ENCODE measurements at regions not wholly inside any gene's neighbourhood (a gene's known extent, or its start where the extent isn't known, plus 50 kb on each side); places are given as distances from the start of the nearest gene placed in this dataset.

DNA sequence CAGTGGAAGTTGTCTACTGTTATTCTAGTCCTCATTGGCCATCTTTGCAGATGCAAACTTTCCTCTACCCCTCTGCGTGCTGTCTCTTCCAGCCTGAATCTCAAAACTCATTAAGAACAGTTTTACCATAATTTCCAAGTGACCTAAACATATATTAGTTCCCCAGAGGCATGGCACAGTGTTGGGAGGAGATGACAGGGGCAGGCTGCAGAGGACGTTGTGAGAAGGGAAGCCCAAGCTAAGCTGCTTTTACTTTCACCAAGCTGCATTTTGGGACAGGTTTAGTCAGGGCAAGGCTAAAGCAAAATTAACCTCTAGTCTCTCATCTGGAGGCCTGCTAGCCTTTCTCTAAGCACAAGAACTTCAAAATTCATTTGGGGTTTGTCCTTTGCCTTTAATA, 318.6 kb upstream of the SATB1 start:
- no peak overlapping the region for H3K27ac ChIP-seq
- no peak overlapping the region for H3K4me3 ChIP-seq
- no peak for TF ChIP-seq POLR2A (IDR thresholded peaks at IDR 0.05)
- TF ChIP-seq, protein P1, sequence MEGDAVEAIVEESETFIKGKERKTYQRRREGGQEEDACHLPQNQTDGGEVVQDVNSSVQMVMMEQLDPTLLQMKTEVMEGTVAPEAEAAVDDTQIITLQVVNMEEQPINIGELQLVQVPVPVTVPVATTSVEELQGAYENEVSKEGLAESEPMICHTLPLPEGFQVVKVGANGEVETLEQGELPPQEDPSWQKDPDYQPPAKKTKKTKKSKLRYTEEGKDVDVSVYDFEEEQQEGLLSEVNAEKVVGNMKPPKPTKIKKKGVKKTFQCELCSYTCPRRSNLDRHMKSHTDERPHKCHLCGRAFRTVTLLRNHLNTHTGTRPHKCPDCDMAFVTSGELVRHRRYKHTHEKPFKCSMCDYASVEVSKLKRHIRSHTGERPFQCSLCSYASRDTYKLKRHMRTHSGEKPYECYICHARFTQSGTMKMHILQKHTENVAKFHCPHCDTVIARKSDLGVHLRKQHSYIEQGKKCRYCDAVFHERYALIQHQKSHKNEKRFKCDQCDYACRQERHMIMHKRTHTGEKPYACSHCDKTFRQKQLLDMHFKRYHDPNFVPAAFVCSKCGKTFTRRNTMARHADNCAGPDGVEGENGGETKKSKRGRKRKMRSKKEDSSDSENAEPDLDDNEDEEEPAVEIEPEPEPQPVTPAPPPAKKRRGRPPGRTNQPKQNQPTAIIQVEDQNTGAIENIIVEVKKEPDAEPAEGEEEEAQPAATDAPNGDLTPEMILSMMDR (IDR thresholded peaks at IDR 0.05) = no peak
- H3K36me3 ChIP-seq = no peaks in the 10 kb centered on the region
- no peak for DNase-seq
- H3K4me1 ChIP-seq = peaks cover 0 to 12% (median 0%) of the 10 kb centered on the region in 4 donors
- H3K27me3 ChIP-seq = no peaks in the 10 kb centered on the region
- no peaks in the 10 kb centered on the region for H3K9me3 ChIP-seq

DNA sequence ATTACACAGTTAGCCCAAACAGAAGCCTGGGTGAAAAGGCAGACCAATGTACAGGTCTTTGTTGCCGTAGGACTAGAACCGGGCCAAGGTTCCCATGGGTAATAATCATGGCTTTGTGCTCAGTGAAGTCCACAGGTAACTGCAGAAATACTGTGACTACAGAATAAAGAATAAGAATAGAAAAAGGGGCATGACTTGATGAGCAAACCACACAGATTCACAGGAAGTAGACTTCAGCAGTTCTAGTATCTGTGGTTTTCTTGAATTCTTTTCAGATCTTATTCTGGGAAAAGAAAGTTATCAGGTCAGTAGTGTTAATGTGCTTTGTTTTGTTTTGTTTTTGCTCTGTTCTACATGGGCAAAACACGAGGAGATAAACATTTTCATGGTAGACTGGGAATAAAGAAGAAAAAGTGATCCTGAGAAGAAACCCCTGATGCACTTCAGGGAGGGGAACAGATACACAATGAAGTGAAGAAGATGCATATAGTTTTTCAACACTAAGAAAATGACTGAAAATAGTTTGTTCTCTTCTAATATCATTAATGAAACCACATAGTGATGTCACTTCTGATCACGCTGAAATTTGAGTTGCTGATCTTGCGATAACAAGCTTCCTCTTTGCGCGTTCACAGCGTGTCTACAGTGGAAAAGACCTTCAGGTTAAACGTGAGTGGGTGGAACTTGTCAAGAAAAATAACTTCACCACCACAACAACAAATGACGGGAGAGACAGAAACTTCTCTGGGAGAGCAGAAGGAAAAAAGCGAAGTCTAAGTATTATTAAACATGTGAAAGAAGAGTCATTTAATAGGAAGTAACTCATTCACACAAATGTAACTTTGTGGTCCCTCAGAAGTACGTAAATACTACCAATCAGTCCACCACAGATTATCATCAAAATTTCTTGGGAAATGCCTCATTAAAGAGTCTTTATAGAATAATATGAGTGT, 315.8 kb upstream of the SATB1 start:
- TF ChIP-seq, protein P1 (IDR thresholded peaks at IDR 0.05) = no peak
- TF ChIP-seq POLR2A (IDR thresholded peaks at IDR 0.05) = no peak
- Histone ChIP-seq H3K27ac (peak overlapping the region; percentile 45 to 65 (median 51)), H3K4me3 (no peak overlapping the region), H3K4me1 (peaks cover 0 to 12% (median 0%) of the 10 kb centered on the region in 4 donors), H3K27me3 (no peaks in the 10 kb centered on the region), H3K36me3 (no peaks in the 10 kb centered on the region), H3K9me3 (no peaks in the 10 kb centered on the region)
- peak in 2 of 3 donors; percentile 37 to 67 for DNase-seq

GRCh38 chr3:18739099-18739433, 313.9 kb upstream of the SATB1 start:
- H3K27me3 ChIP-seq = no peaks in the 10 kb centered on the region
- H3K4me3 ChIP-seq = no peak overlapping the region
- H3K36me3 ChIP-seq = no peaks in the 10 kb centered on the region
- H3K27ac ChIP-seq = no peak overlapping the region
- no peaks in the 10 kb centered on the region for H3K9me3 ChIP-seq
- H3K4me1 ChIP-seq = peaks cover 0 to 3% (median 0%) of the 10 kb centered on the region in 4 donors
- TF ChIP-seq POLR2A (IDR thresholded peaks at IDR 0.05) = no peak
- TF ChIP-seq, protein P1 (IDR thresholded peaks at IDR 0.05) = no peak
- DNase-seq = no peak

GRCh38 chr3:18738393-18739098, 313.4 kb upstream of the SATB1 start:
- DNase-seq = no peak
- TF ChIP-seq POLR2A (IDR thresholded peaks at IDR 0.05) = no peak
- TF ChIP-seq, protein P1 (IDR thresholded peaks at IDR 0.05) = no peak
- no peak overlapping the region for H3K27ac ChIP-seq

DNA sequence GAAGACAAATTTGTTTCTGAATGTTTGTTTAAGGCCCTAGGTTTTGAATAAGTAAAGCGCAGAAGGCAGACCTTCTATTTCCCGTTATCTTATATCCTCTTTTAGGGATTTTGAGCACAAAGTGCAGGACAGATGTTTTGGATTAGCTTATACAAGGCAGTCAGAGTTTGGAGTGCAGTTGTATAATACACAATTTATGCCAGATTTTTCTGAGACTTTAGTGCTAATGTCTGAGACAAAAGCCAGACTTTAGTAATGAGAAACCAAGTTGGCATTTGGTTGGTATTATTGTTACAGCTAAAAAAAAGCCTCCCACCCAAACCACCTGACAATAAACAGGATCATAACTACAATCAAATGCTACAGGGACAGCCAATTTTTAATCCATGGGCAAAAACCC, 309.9 kb upstream of the SATB1 start:
- Histone ChIP-seq H3K27me3 (no peaks in the 10 kb centered on the region), H3K27ac (no peak overlapping the region), H3K4me3 (no peak overlapping the region), H3K4me1 (no peaks in the 10 kb centered on the region), H3K36me3 (no peaks in the 10 kb centered on the region), H3K9me3 (no peaks in the 10 kb centered on the region)
- no peak for DNase-seq
- TF ChIP-seq POLR2A (IDR thresholded peaks at IDR 0.05) = no peak

More at GRCh38 chr3:18738393-18739098, 313.4 kb upstream of the SATB1 start:
- Histone ChIP-seq H3K27me3 (no peaks in the 10 kb centered on the region), H3K4me3 (no peak overlapping the region), H3K4me1 (no peaks in the 10 kb centered on the region), H3K36me3 (no peaks in the 10 kb centered on the region), H3K9me3 (no peaks in the 10 kb centered on the region)

GRCh38 chr3:18734309-18734708, 309.2 kb upstream of the SATB1 start:
- no peaks in the 10 kb centered on the region for H3K27me3 ChIP-seq
- H3K27ac ChIP-seq = no peak overlapping the region
- no peaks in the 10 kb centered on the region for H3K9me3 ChIP-seq
- TF ChIP-seq, protein P1 (IDR thresholded peaks at IDR 0.05) = no peak
- no peak for TF ChIP-seq POLR2A (IDR thresholded peaks at IDR 0.05)
- no peaks in the 10 kb centered on the region for H3K4me1 ChIP-seq
- H3K36me3 ChIP-seq = no peaks in the 10 kb centered on the region
- DNase-seq = no peak
- no peak overlapping the region for H3K4me3 ChIP-seq

Data from Peyer's patch (tissue), 4 donors.